ENCODE measurements at regions not wholly inside any gene's neighbourhood (a gene's known extent, or its start where the extent isn't known, plus 50 kb on each side); places are given as distances from the start of the nearest gene placed in this dataset.

GRCh38 chr1:229210844-229211243 lies 60.1 kb upstream of the RAB4A start:
- intact Hi-C loops (cut with micrococcal nuclease; ENCODE audit: unreplicated experiment) = no loop called here
- ChIA-PET CTCF (no interaction called here), POLR2A (no interaction called here)
- ATAC-seq = no peak
- Histone ChIP-seq H3K36me3 (ENCODE audit: control insufficient read depth, insufficient read depth, low read length) (no peaks in the 10 kb centered on the region), H3K27me3 (ENCODE audit: control insufficient read depth, insufficient read depth, low read length) (no peaks in the 10 kb centered on the region), H3K27ac (ENCODE audit: low read length) (no peak overlapping the region), H3K9me3 (ENCODE audit: control insufficient read depth, insufficient read depth, low read depth, low read length) (no peaks in the 10 kb centered on the region), H3K4me1 (ENCODE audit: control insufficient read depth, insufficient read depth, low read length) (no peaks in the 10 kb centered on the region), H3K4me3 (ENCODE audit: low read depth in 2 of 2, low read length in 2 of 2) (no peak overlapping the region)
- no peak for DNase-seq (ENCODE audit: low read depth, low spot score)
- no peak for TF ChIP-seq POLR2AphosphoS5 (IDR thresholded peaks at IDR 0.05; ENCODE audit: low read depth, low read length)
- no peak for TF ChIP-seq TCF7L2 (IDR thresholded peaks at IDR 0.05; ENCODE audit: low read depth, low read length)
- TF ChIP-seq SIN3A (IDR thresholded peaks at IDR 0.05; ENCODE audit: borderline replicate concordance, insufficient read depth, low read depth, low read length) = no peak
- no peak for TF ChIP-seq REST (IDR thresholded peaks at IDR 0.05; ENCODE audit: insufficient read depth in 1 of 2, low read depth in 2 of 2, low read length in 1 of 2)
- TF ChIP-seq CTCF (IDR thresholded peaks at IDR 0.05) = no peak
- BruUV-seq (replicated peaks) = no TSS peak
- in situ Hi-C loops (cut with HindIII; ENCODE audit: low pct_unique_long_range_greater_than_20kb, low sequenced_read_pairs) = no loop called here

- Histone ChIP-seq H3K9me3 (ENCODE audit: control insufficient read depth, insufficient read depth, low read depth, low read length) (no peaks in the 10 kb centered on the region), H3K4me3 (ENCODE audit: low read depth in 2 of 2, low read length in 2 of 2) (no peak overlapping the region), H3K36me3 (ENCODE audit: control insufficient read depth, insufficient read depth, low read length) (no peaks in the 10 kb centered on the region), H3K4me1 (ENCODE audit: control insufficient read depth, insufficient read depth, low read length) (no peaks in the 10 kb centered on the region), H3K27me3 (ENCODE audit: control insufficient read depth, insufficient read depth, low read length) (no peaks in the 10 kb centered on the region), H3K27ac (ENCODE audit: low read length) (no peak overlapping the region)
- ChIA-PET CTCF (no interaction called here), POLR2A (no interaction called here)
- in situ Hi-C loops (cut with HindIII; ENCODE audit: low pct_unique_long_range_greater_than_20kb, low sequenced_read_pairs) (no loop called here), intact Hi-C loops (cut with micrococcal nuclease; ENCODE audit: unreplicated experiment) (no loop called here)
- BruUV-seq (replicated peaks) = no TSS peak
- ATAC-seq (no peak), DNase-seq (ENCODE audit: low read depth, low spot score) (no peak)
- TF ChIP-seq REST (IDR thresholded peaks at IDR 0.05; ENCODE audit: insufficient read depth in 1 of 2, low read depth in 2 of 2, low read length in 1 of 2) = no peak
- TF ChIP-seq SIN3A (IDR thresholded peaks at IDR 0.05; ENCODE audit: borderline replicate concordance, insufficient read depth, low read depth, low read length) = no peak
- no peak for TF ChIP-seq POLR2AphosphoS5 (IDR thresholded peaks at IDR 0.05; ENCODE audit: low read depth, low read length)
- no peak for TF ChIP-seq TCF7L2 (IDR thresholded peaks at IDR 0.05; ENCODE audit: low read depth, low read length)
- no peak for TF ChIP-seq CTCF (IDR thresholded peaks at IDR 0.05)
Measured at GRCh38 chr1:229213797-229214196, 57.1 kb upstream of the RAB4A start.

All from Panc1 (cell line).